ENCODE measurements at regions not wholly inside any gene's neighbourhood (a gene's known extent, or its start where the extent isn't known, plus 50 kb on each side); places are given as distances from the start of the nearest gene placed in this dataset.

DNA sequence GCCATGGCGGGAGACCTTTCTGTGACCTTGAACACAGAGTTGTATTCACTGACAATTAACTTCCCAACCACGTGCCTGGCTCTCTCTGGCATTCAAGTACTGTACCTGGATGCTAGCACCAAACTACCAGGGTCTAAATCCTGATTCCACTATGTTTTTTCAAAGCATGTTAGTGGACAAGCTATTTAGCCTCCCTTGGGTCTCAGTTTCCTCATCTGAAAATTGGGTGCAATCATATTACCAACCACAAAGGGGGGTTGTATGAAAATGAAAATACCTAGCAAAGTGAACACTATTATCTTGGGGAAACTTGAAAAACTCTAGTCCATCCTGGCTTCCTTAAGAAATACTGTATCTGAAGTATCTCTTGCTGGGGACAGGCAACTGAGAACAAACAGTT lies 308.7 kb upstream of the SGK1 start:
- no peak overlapping the region for H3K4me3 ChIP-seq (replicated peaks; ENCODE audit: insufficient read depth, low read length)
- no peak overlapping the region for H3K27ac ChIP-seq (replicated peaks)
- DNase-seq (ENCODE audit: low read depth in 1 of 2, low spot score in 1 of 2) = no peak
- H3K27me3 ChIP-seq (ENCODE audit: insufficient read depth, poor library complexity, severe bottlenecking) = no peaks in the 10 kb centered on the region
- no peak for TF ChIP-seq POLR2AphosphoS5 (IDR thresholded peaks at IDR 0.05; ENCODE audit: low read depth)
- no peak for TF ChIP-seq GABPA (IDR thresholded peaks at IDR 0.05; ENCODE audit: low read depth)
- TF ChIP-seq CTCF (IDR thresholded peaks at IDR 0.05; ENCODE audit: insufficient read depth, low read length) = no peak
- TF ChIP-seq REST (IDR thresholded peaks at IDR 0.05; ENCODE audit: insufficient replicate concordance, low read depth) = no peak
- TF ChIP-seq SPI1 (IDR thresholded peaks at IDR 0.05; ENCODE audit: borderline replicate concordance, low read depth) = no peak

- DNase-seq (ENCODE audit: low read depth in 1 of 2, low spot score in 1 of 2) = no peak
- H3K27me3 ChIP-seq (ENCODE audit: insufficient read depth, poor library complexity, severe bottlenecking) = no peaks in the 10 kb centered on the region
- H3K27ac ChIP-seq (replicated peaks) = no peak overlapping the region
- no peak overlapping the region for H3K4me3 ChIP-seq (replicated peaks; ENCODE audit: insufficient read depth, low read length)
- TF ChIP-seq POLR2AphosphoS5 (IDR thresholded peaks at IDR 0.05; ENCODE audit: low read depth) = no peak
- TF ChIP-seq CTCF (IDR thresholded peaks at IDR 0.05; ENCODE audit: insufficient read depth, low read length) = no peak
- TF ChIP-seq REST (IDR thresholded peaks at IDR 0.05; ENCODE audit: insufficient replicate concordance, low read depth) = no peak
- TF ChIP-seq GABPA (IDR thresholded peaks at IDR 0.05; ENCODE audit: low read depth) = no peak
- no peak for TF ChIP-seq SPI1 (IDR thresholded peaks at IDR 0.05; ENCODE audit: borderline replicate concordance, low read depth)
These were observed 308.2 kb upstream of the SGK1 start for GRCh38 chr6:134626086-134626485.

DNA sequence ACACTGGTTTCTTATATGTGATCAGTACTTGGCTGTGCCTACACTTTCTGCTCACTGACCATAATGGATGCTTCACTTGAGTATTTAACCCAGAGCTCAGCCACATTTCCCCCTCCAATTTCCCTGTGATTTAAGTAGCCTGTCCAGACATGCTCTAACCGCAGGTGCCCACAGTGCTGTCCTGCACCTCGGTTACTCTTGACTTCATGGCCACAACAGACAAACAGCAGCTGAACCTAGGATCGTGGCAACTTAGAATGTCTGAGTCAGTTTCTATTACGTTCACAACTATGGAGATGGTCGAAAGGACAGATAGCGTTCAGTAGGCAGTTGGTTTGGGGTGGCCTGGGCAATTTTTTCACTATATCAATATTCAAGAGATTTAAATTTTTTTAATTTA lies 306.9 kb upstream of the SGK1 start:
- no peaks in the 10 kb centered on the region for H3K27me3 ChIP-seq (ENCODE audit: insufficient read depth, poor library complexity, severe bottlenecking)
- no peak overlapping the region for H3K27ac ChIP-seq (replicated peaks)
- DNase-seq (ENCODE audit: low read depth in 1 of 2, low spot score in 1 of 2) = no peak
- no peak overlapping the region for H3K4me3 ChIP-seq (replicated peaks; ENCODE audit: insufficient read depth, low read length)
- TF ChIP-seq GABPA (IDR thresholded peaks at IDR 0.05; ENCODE audit: low read depth) = no peak
- TF ChIP-seq CTCF (IDR thresholded peaks at IDR 0.05; ENCODE audit: insufficient read depth, low read length) = no peak
- TF ChIP-seq POLR2AphosphoS5 (IDR thresholded peaks at IDR 0.05; ENCODE audit: low read depth) = no peak
- no peak for TF ChIP-seq SPI1 (IDR thresholded peaks at IDR 0.05; ENCODE audit: borderline replicate concordance, low read depth)
- TF ChIP-seq REST (IDR thresholded peaks at IDR 0.05; ENCODE audit: insufficient replicate concordance, low read depth) = no peak

Measured in HL-60 (cell line).